Smooth muscle cell of the brain vasculature (primary cell): ENCODE measurements at regions not wholly inside any gene's neighbourhood (a gene's known extent, or its start where the extent isn't known, plus 50 kb on each side); places are given as distances from the start of the nearest gene placed in this dataset.
A peak's percentile ranks its signal among the peaks of the same experiment; 100 is the strongest.

Experiments
- DNase-seq: peaks from one replicate; pipeline ENCODE4 v3.0.0-alpha.2; 2012; ENCODE audit warnings: low read depth, low spot score

GRCh38 chr13:29713839-29714238, 118.4 kb upstream of the SLC7A1 start:
- no peak for DNase-seq

DNA sequence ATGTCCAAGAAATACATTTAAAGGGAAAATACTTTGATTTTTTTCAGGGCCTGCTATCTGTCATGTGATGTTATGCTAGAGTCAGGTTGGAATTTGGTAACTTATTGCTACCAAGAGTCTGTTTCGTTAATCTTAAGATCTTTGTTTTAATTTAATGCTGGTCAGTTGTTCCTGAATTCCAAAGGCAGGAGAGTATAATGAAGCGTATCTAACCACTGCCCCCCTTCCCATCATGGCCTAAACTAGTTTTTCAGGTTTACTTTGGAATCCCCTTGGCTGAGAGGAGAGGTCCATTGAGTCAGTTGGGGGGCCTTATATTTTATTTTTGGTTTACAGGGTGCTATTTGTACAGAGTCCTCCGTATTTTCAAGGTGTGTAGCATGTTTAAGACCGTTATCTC, 116.3 kb upstream of the SLC7A1 start:
- no peak for DNase-seq

DNA sequence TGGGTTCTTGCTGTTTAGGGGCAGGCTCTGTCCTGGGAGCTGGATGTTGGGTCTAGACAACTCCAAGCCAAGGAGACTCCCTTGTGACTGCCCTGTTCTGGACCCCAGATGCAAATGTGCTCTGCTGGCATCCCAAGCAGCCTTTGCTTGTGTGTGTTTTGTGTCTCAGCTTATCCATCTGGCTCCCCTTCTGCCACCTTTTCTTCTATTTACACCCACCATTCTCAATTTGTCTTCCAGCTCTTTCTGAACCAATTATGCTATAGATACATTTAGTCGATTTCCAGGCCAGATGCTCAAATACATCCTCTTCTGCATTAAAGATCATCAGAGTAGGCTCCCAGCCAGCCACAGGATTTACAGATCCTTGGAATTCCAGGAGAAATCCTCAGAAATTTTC, 115.0 kb upstream of the SLC7A1 start:
- DNase-seq, result no peak

- no peak for DNase-seq
Measured at GRCh38 chr13:29709407-29710069, 114.0 kb upstream of the SLC7A1 start.

GRCh38 chr13:29707876-29708543, 112.5 kb upstream of the SLC7A1 start:
- DNase-seq, result no peak

DNA sequence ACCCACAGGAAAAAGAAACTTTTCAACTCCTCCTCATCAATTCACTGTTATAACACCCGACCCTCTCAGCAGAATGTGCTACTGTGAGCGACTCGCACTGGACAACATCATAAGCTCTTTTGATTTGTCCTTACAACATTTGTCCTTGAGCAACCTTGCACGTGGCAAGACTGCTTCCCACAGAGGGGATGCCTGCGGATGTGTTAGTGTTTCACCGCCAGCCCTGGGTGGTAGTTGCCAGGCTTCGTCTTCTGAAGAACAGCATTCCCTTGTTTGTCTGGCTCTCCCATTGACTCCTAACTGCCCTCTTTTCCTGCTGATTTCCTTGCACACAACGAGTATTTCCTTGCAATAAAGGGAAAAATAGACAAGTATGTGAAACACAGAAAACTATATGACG, 111.4 kb upstream of the SLC7A1 start:
- DNase-seq, result no peak

- no peak for DNase-seq
Measured at GRCh38 chr13:29704648-29705047, 109.2 kb upstream of the SLC7A1 start.

DNA sequence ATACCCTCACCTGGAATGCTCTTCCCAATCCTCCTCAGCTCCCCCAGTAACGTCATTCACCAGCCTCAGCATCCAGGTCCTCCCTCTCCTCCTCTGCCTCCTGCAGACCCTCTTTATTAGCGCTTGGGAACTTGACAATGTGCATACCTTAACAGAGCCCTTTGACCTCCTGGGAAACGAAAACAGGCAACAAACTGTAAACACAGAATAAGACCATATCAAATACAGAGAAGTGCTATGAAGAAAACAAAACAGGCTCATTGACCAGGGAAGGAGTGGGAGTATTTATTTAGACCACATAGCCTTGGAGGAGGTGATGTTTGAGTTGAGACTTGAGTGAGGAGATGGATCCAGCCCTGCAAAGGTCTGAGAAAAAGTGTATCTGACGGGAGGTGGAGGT, 107.9 kb upstream of the SLC7A1 start:
- peak; percentile 43 for DNase-seq

DNA sequence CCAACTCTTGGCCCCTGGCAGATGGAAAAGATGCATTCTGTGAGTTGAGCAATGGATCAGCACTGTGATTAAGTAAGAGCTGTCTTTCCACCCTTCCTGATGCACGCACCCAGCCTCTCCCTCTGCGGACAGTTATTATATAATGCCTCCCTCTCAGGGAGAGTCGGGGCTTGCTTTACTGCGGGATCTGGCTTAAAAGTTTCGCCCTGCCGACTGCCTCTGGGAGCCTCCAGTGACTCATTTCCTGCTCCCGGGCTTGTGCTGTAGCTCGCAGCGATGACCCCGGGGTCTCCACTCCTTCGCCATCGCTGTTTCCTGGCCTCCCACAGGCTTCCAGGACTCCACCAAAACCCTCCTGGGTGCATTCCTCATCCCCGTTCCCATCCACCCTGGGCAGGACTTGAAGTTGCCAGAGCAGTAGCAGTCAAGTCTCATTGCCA, 107.4 kb upstream of the SLC7A1 start:
- peak; percentile 78 for DNase-seq

GRCh38 chr13:29698106-29698505, 102.6 kb upstream of the SLC7A1 start:
- no peak for DNase-seq

DNA sequence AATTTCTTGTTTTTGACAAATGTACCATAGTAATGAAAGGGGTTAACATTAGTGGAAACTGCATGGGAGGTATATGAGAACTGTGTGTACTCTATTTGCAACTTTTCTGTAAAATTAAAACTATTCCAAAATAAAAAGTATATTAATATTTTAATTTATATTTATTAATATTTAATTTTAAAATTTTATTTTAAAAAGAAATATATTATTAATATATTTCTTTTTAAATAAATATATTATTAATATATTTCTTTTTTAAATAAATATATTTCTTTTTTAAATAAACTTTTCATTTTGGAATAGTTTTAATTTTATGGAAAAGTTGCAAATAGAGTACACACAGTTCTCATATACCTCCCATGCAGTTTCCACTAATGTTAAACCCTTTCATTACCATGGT, 101.1 kb upstream of the SLC7A1 start:
- no peak for DNase-seq

DNA sequence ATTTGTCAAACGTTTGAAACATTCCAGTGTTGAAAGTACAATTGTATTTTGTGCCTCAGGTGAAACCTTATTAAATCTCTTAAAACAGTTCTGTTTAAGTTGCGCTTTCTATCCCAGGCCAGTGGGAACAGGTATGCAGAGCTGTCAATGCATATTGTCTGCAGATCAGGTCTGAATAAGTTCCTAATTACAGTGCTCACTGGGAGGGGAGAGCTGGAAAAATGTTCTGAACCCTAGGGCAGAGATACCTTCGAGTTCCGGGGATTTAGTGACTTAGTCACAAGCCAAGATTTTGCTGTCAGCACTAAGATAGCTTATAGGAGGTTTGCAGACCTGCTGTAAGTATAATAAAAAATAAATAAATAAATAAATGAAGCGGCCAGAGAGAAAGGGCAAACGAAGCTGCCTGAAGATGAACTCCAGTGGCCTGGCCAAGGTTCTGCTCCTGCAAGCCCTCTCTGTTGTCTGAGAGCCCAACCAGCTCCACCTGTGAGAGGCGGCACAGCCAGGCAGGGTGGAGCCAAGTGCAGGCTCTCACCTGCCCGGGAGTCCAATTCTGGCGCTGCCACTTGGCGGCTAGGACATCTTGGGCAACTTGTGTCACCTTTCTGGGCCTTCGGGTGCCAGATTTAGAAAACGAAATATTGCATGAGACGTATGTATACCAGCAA, 97.9 kb upstream of the SLC7A1 start:
- DNase-seq, result no peak

GRCh38 chr13:29689548-29689947, 94.1 kb upstream of the SLC7A1 start:
- DNase-seq, result no peak

GRCh38 chr13:29688193-29688592, 92.7 kb upstream of the SLC7A1 start:
- DNase-seq, result no peak

GRCh38 chr13:29684441-29684840, 89.0 kb upstream of the SLC7A1 start:
- DNase-seq, result no peak

DNA sequence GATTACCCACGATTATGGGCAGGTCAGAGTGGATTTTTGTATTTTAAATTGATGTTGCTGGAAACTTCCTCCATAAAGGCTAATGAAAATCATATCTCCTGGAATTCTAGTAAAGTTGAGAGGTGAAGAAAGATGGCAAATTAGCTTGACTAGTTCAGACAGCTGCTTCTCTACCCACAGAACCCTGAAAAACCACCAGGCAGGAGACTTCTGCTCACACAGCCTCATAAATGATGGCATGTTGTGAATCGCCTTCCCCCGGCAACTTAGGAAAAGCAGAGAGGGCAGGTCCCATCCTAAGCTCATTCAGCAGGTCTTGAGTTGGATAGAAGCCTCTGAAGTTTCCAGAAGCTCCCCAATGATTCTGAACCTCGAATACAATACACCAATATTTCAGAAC, 87.6 kb upstream of the SLC7A1 start:
- DNase-seq, result no peak

GRCh38 chr13:29681864-29682263, 86.4 kb upstream of the SLC7A1 start:
- DNase-seq, result no peak

- no peak for DNase-seq
Measured at GRCh38 chr13:29679396-29680053, 84.0 kb upstream of the SLC7A1 start.

DNA sequence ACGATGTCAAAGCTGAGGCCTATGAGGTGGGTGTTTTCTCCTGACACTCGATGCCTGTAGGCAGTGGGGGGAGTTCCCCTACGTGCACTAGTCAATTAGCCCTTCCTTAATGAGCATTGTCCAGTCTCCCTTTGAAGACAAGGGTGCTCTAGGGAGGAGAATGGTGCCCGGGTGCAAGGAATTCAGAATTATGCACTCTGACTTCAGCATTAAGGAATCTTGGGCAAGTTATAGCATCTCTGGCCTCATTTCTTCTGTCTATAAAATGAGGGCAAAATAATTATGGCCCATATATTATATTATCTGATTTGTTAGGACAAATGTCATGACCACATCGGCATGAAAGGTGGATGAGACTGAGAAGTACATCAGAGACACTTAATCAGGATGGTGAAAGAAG, 82.1 kb upstream of the SLC7A1 start:
- DNase-seq, result no peak

GRCh38 chr13:29676941-29677452, 81.5 kb upstream of the SLC7A1 start:
- DNase-seq, result no peak

- DNase-seq, result no peak
Measured at GRCh38 chr13:29676535-29676934, 81.0 kb upstream of the SLC7A1 start.

DNA sequence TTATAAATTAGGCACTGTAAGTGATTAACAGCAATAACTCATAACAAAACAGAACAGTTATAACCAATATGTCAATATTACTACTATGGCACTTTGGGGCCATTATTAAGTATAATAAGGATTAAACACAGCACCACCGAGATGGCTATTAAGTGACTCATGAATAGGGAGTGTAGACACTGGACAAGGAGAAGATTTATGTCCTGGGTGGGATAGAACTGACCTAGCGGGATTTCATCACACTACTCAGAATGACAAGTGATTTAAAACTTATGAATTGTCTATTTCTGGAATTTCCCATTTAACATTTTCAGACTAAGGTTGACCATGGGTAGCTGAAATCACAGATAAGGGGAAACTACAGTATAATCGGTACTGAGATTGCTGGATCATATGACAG, 79.0 kb upstream of the SLC7A1 start:
- DNase-seq, result no peak
